ENCODE measurements at regions not wholly inside any gene's neighbourhood (a gene's known extent, or its start where the extent isn't known, plus 50 kb on each side); places are given as distances from the start of the nearest gene placed in this dataset.

DNA sequence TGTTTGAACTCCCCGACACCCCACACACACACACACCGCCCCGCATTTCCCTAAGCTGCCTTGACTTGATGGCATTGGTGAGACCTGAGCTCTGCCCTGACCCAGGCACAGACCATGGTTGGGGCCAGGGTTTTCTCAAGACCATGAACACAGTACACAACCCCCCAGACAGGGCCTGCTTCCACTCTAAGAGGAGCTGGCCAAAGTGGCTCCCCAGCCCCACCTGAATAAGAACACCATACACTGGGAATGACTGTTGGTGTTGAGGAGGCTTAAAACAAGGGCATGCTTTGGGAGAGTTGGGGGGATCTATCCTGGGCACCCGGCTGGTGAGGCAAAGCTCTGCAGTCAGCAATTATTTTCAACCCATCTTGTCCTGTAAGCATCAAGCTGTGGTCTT, 77.6 kb upstream of the SYT6 start:
- Histone ChIP-seq H3K9me1 (ENCODE audit: control insufficient read depth, insufficient read depth, low read length) (no peaks in the 10 kb centered on the region), H3K36me3 (ENCODE audit: control insufficient read depth, insufficient read depth, low read length) (no peaks in the 10 kb centered on the region), H3K9me3 (replicated peaks; ENCODE audit: control insufficient read depth, insufficient read depth, low read depth, low read length) (no peaks in the 10 kb centered on the region), H3K27ac (ENCODE audit: extremely low read depth, low read depth, low read length) (no peak overlapping the region), H3K4me3 (no peak overlapping the region), H3K79me2 (ENCODE audit: control insufficient read depth, insufficient read depth, low read length) (no peaks in the 10 kb centered on the region), H3K4me1 (replicated peaks in 1 of 2; ENCODE audit: control insufficient read depth in 2 of 2, insufficient read depth in 2 of 2, low read length in 2 of 2) (no peaks in the 10 kb centered on the region), H3K27me3 (ENCODE audit: control insufficient read depth in 2 of 2, insufficient read depth in 2 of 2, low read length in 2 of 2) (peaks cover 2 to 4% of the 10 kb centered on the region in 2 experiments; a peak in 2 of 5 replicates), H3K9ac (ENCODE audit: insufficient read depth in 1 of 2, low read depth in 2 of 2, low read length in 2 of 2) (no peak overlapping the region), H2AFZ (ENCODE audit: low read depth, low read length) (no peak overlapping the region), H3K4me2 (ENCODE audit: insufficient read depth, low read length) (no peak overlapping the region), H4K20me1 (replicated peaks; ENCODE audit: control insufficient read depth, insufficient read depth, low read length) (peaks cover 5% of the 10 kb centered on the region; the same call in 1 of the 2 replicates)
- ChIA-PET CTCF (ENCODE audit: low intra/inter-chr PET ratio) (no interaction called here), POLR2A (interaction anchor here (1.1 kb wide), 1 partner anchor 12 kb away, joined by 3 read pairs; no protein-coding TSS in a partner anchor)
- DNase-seq (ENCODE audit: extremely low read depth in 1 of 4, low spot score in 3 of 4) = no peak
- in situ Hi-C loops (cut with MboI) = no loop called here
- no peak for ATAC-seq
- FAIRE-seq = no peak
- no TSS peak for BruUV-seq (replicated peaks)
- no peak for TF ChIP-seq RBM15 (IDR thresholded peaks at IDR 0.05; ENCODE audit: insufficient read depth, low read length)
- no peak for TF ChIP-seq RBM22 (IDR thresholded peaks at IDR 0.05; ENCODE audit: low read depth, low read length, poor library complexity, severe bottlenecking)
- TF ChIP-seq ZNF24 (IDR thresholded peaks at IDR 0.05) = no peak
- TF ChIP-seq, protein P1, sequence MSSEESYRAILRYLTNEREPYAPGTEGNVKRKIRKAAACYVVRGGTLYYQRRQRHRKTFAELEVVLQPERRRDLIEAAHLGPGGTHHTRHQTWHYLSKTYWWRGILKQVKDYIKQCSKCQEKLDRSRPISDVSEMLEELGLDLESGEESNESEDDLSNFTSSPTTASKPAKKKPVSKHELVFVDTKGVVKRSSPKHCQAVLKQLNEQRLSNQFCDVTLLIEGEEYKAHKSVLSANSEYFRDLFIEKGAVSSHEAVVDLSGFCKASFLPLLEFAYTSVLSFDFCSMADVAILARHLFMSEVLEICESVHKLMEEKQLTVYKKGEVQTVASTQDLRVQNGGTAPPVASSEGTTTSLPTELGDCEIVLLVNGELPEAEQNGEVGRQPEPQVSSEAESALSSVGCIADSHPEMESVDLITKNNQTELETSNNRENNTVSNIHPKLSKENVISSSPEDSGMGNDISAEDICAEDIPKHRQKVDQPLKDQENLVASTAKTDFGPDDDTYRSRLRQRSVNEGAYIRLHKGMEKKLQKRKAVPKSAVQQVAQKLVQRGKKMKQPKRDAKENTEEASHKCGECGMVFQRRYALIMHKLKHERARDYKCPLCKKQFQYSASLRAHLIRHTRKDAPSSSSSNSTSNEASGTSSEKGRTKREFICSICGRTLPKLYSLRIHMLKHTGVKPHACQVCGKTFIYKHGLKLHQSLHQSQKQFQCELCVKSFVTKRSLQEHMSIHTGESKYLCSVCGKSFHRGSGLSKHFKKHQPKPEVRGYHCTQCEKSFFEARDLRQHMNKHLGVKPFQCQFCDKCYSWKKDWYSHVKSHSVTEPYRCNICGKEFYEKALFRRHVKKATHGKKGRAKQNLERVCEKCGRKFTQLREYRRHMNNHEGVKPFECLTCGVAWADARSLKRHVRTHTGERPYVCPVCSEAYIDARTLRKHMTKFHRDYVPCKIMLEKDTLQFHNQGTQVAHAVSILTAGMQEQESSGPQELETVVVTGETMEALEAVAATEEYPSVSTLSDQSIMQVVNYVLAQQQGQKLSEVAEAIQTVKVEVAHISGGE (CRISPR knock-in tag; IDR thresholded peaks at IDR 0.05) = peak in 1 of 3 experiments; percentile 58; a peak in 2 of 6 replicates
- TF ChIP-seq WHSC1 (IDR thresholded peaks at IDR 0.05; ENCODE audit: low read length) = no peak
- TF ChIP-seq ZNF79 (CRISPR knock-in tag; IDR thresholded peaks at IDR 0.05; ENCODE audit: low read depth) = no peak
- WGBS (ENCODE audit: insufficient coverage, low coverage, missing lambda C conversion rate) = 0% methylated on average over 4 of the region's 4 CpGs
- intact Hi-C loops (cut with micrococcal nuclease) = loop anchor here (5.0 kb wide), 1 partner anchor 51 kb away; no protein-coding TSS in a partner anchor

All from K562 (cell line).